Hippocampal formation (tissue), 2 donors: ENCODE measurements at regions not wholly inside any gene's neighbourhood (a gene's known extent, or its start where the extent isn't known, plus 50 kb on each side); places are given as distances from the start of the nearest gene placed in this dataset.
"Not testable (repeated sequence)": the region's sequence is repeated elsewhere in the genome, so short reads cannot be mapped to it uniquely, and the experiment has no call there.

Source experiments
- DNase-seq, 2 donors: peaks; one replicate each; lab custom pipeline; 2025; lab: John Stamatoyannopoulos, UW

GRCh38 chr2:180540761-180541160 lies 439.6 kb upstream of the UBE2E3 start:
- DNase-seq: no peak

GRCh38 chr2:180539541-180539940 lies 440.9 kb upstream of the UBE2E3 start:
- no peak for DNase-seq

- no peak for DNase-seq
Observed at GRCh38 chr2:180535289-180535688, 445.1 kb upstream of the UBE2E3 start.

- not testable (repeated sequence) for DNase-seq
Observed at GRCh38 chr2:180531787-180532186, 448.6 kb upstream of the UBE2E3 start.

- no peak for DNase-seq
Observed at GRCh38 chr2:180524499-180524898, 455.9 kb upstream of the UBE2E3 start.

GRCh38 chr2:180523621-180524340 lies 456.6 kb upstream of the UBE2E3 start:
- no peak for DNase-seq

GRCh38 chr2:180520921-180521581 lies 459.4 kb upstream of the UBE2E3 start:
- no peak for DNase-seq

GRCh38 chr2:180520206-180520605 lies 460.2 kb upstream of the UBE2E3 start:
- no peak for DNase-seq

- no peak for DNase-seq
Observed at GRCh38 chr2:180519276-180519675, 461.1 kb upstream of the UBE2E3 start.

GRCh38 chr2:180516232-180516631 lies 464.2 kb upstream of the UBE2E3 start:
- peak in 1 of 2 donors; percentile 15 for DNase-seq

GRCh38 chr2:180513389-180513788 lies 467.0 kb upstream of the UBE2E3 start:
- no peak for DNase-seq

- DNase-seq: no peak
Observed at GRCh38 chr2:180508458-180508857, 471.9 kb upstream of the UBE2E3 start.

GRCh38 chr2:180507028-180507427 lies 473.4 kb upstream of the UBE2E3 start:
- no peak for DNase-seq

- no peak for DNase-seq
Observed at GRCh38 chr2:180505203-180505602, 475.2 kb upstream of the UBE2E3 start.

GRCh38 chr2:180497621-180498152 lies 482.7 kb upstream of the UBE2E3 start:
- no peak for DNase-seq

- no peak for DNase-seq
Observed at GRCh38 chr2:180495606-180496005, 484.8 kb upstream of the UBE2E3 start.

GRCh38 chr2:180494286-180494685 lies 486.1 kb upstream of the UBE2E3 start:
- no peak for DNase-seq

- no peak for DNase-seq
Observed at GRCh38 chr2:180482696-180483095, 475.6 kb upstream of the CWC22 start.

GRCh38 chr2:180481998-180482397 lies 474.9 kb upstream of the CWC22 start:
- DNase-seq: no peak

- DNase-seq: no peak
Observed at GRCh38 chr2:180478883-180479282, 471.8 kb upstream of the CWC22 start.

GRCh38 chr2:180474716-180475115 lies 467.6 kb upstream of the CWC22 start:
- no peak for DNase-seq

- DNase-seq: no peak
Observed at GRCh38 chr2:180473456-180473855, 466.4 kb upstream of the CWC22 start.

GRCh38 chr2:180472133-180472532 lies 465.0 kb upstream of the CWC22 start:
- DNase-seq: no peak
